Astrocyte (in vitro differentiated cells and primary cell): ENCODE measurements at regions not wholly inside any gene's neighbourhood (a gene's known extent, or its start where the extent isn't known, plus 50 kb on each side); places are given as distances from the start of the nearest gene placed in this dataset.
A peak's percentile ranks its signal among the peaks of the same experiment; 100 is the strongest.

Source experiments
- DNase-seq: peaks from one replicate; pipeline ENCODE4 v3.0.0-alpha.2; 2010; ENCODE audit warnings: low read depth
- FAIRE-seq: peaks from 2 replicates; lab custom pipeline; 2011; peaks lifted over from hg19 to GRCh38; lab: Jason Lieb, UNC
- H2AFZ ChIP-seq: 2 replicates; pipeline ENCODE4 v1.6.0; 2012; ENCODE audit warnings: low read depth, low read length, inconsistent platforms
- H3K27ac ChIP-seq: 2 replicates; pipeline ENCODE4 v1.5.1; 2011; ENCODE audit warnings: low read depth, low read length, inconsistent platforms
- H3K27me3 ChIP-seq: 2 replicates; pipeline ENCODE4 v1.6.0; 2011; ENCODE audit warnings: low read length, inconsistent platforms; ENCODE audit not compliant: insufficient read depth
- H3K36me3 ChIP-seq: 2 replicates; pipeline ENCODE4 v1.5.1; 2011; ENCODE audit warnings: low read length, inconsistent platforms; ENCODE audit not compliant: insufficient read depth
- H3K4me1 ChIP-seq: 2 replicates; pipeline ENCODE4 v1.5.1; 2011; ENCODE audit warnings: low read length, inconsistent platforms; ENCODE audit not compliant: insufficient read depth
- H3K4me2 ChIP-seq: 2 replicates; pipeline ENCODE4 v1.6.0; 2012; ENCODE audit warnings: low read length, inconsistent platforms
- H3K4me3 ChIP-seq: 2 replicates; pipeline ENCODE4 v1.5.1; 2011; ENCODE audit warnings: low read depth, mild to moderate bottlenecking, low read length, inconsistent platforms; ENCODE audit not compliant: insufficient read depth
- H3K79me2 ChIP-seq: 2 replicates; pipeline ENCODE4 v1.6.0; 2012; ENCODE audit warnings: mild to moderate bottlenecking, low read length, inconsistent platforms; ENCODE audit not compliant: insufficient read depth
- H3K9ac ChIP-seq: 2 replicates; pipeline ENCODE4 v1.6.0; 2012; ENCODE audit warnings: mild to moderate bottlenecking, low read length, inconsistent platforms
- H3K9me3 ChIP-seq: 2 replicates; pipeline ENCODE4 v1.5.1; 2012; ENCODE audit warnings: low read depth, mild to moderate bottlenecking, low read length, inconsistent platforms; ENCODE audit not compliant: insufficient read depth
- H4K20me1 ChIP-seq: 2 replicates; pipeline ENCODE4 v1.6.0; 2012; ENCODE audit warnings: low read length, inconsistent platforms; ENCODE audit not compliant: insufficient read depth
- H3K27ac Mint-ChIP-seq: one replicate; pipeline ENCODE4 v1.8.0; 2021; ENCODE audit warnings: mild to moderate bottlenecking, mixed read lengths; ENCODE audit not compliant: unreplicated experiment
- H3K27me3 Mint-ChIP-seq: one replicate; pipeline ENCODE4 v1.8.0; 2021; ENCODE audit warnings: low read depth, mixed read lengths; ENCODE audit not compliant: unreplicated experiment
- H3K36me3 Mint-ChIP-seq: one replicate; pipeline ENCODE4 v1.8.0; 2021; ENCODE audit warnings: low read depth, mixed read lengths; ENCODE audit not compliant: unreplicated experiment
- H3K4me1 Mint-ChIP-seq: one replicate; pipeline ENCODE4 v1.8.0; 2021; ENCODE audit warnings: low read depth, mixed read lengths; ENCODE audit not compliant: unreplicated experiment
- H3K4me3 Mint-ChIP-seq: one replicate; pipeline ENCODE4 v1.8.0; 2021; ENCODE audit warnings: mild to moderate bottlenecking, moderate library complexity, mixed read lengths; ENCODE audit not compliant: unreplicated experiment
- H3K9me3 Mint-ChIP-seq: one replicate; pipeline ENCODE4 v1.8.0; 2021; ENCODE audit warnings: mild to moderate bottlenecking, mixed read lengths; ENCODE audit not compliant: unreplicated experiment
- EZH2 ChIP-seq: IDR thresholded peaks from 2 replicates; pipeline ENCODE4 v1.6.1; 2012; ENCODE audit warnings: mild to moderate bottlenecking, low read length, inconsistent platforms; ENCODE audit not compliant: insufficient read depth
- TF ChIP-seq, protein P1 (sequence below): IDR thresholded peaks from 2 replicates; pipeline ENCODE4 v1.5.1; 2011; ENCODE audit warnings: low read depth, mild to moderate bottlenecking, inconsistent platforms, low read length, moderate library complexity; ENCODE audit not compliant: insufficient read depth

- Histone ChIP-seq H3K9ac (no peak overlapping the region), H3K4me2 (no peak overlapping the region), H3K27ac (no peak overlapping the region), H4K20me1 (no peaks in the 10 kb centered on the region), H3K27me3 (no peaks in the 10 kb centered on the region), H3K36me3 (no peaks in the 10 kb centered on the region), H3K4me3 (no peak overlapping the region), H3K9me3 (no peaks in the 10 kb centered on the region), H2AFZ (no peak overlapping the region), H3K4me1 (no peaks in the 10 kb centered on the region), H3K79me2 (no peaks in the 10 kb centered on the region)
- Mint-ChIP-seq H3K4me3 (no peak overlapping the region), H3K36me3 (no peaks in the 10 kb centered on the region), H3K9me3 (no peaks in the 10 kb centered on the region), H3K4me1 (peaks cover 2% of the 10 kb centered on the region), H3K27me3 (no peaks in the 10 kb centered on the region), H3K27ac (no peak overlapping the region)
- FAIRE-seq (no peak), DNase-seq (no peak)
- TF ChIP-seq EZH2, result no peak
- TF ChIP-seq, protein P1, sequence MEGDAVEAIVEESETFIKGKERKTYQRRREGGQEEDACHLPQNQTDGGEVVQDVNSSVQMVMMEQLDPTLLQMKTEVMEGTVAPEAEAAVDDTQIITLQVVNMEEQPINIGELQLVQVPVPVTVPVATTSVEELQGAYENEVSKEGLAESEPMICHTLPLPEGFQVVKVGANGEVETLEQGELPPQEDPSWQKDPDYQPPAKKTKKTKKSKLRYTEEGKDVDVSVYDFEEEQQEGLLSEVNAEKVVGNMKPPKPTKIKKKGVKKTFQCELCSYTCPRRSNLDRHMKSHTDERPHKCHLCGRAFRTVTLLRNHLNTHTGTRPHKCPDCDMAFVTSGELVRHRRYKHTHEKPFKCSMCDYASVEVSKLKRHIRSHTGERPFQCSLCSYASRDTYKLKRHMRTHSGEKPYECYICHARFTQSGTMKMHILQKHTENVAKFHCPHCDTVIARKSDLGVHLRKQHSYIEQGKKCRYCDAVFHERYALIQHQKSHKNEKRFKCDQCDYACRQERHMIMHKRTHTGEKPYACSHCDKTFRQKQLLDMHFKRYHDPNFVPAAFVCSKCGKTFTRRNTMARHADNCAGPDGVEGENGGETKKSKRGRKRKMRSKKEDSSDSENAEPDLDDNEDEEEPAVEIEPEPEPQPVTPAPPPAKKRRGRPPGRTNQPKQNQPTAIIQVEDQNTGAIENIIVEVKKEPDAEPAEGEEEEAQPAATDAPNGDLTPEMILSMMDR, result no peak
Measured at GRCh38 chr3:18901571-18901970, 246.7 kb upstream of the KCNH8 start.

- H3K36me3 ChIP-seq, result no peaks in the 10 kb centered on the region
- H3K27ac ChIP-seq, result no peak overlapping the region
- H3K27me3 ChIP-seq, result no peaks in the 10 kb centered on the region
- H3K4me1 ChIP-seq, result no peaks in the 10 kb centered on the region
- H3K27ac Mint-ChIP-seq, result no peak overlapping the region
- H3K4me1 Mint-ChIP-seq, result peaks cover 2% of the 10 kb centered on the region
- DNase-seq (peak; percentile 15), FAIRE-seq (no peak)
- no peak overlapping the region for H3K4me3 ChIP-seq
- H3K9me3 ChIP-seq, result no peaks in the 10 kb centered on the region
- H3K9ac ChIP-seq, result no peak overlapping the region
- H3K27me3 Mint-ChIP-seq, result no peaks in the 10 kb centered on the region
- H4K20me1 ChIP-seq, result no peaks in the 10 kb centered on the region
- H3K4me2 ChIP-seq, result no peak overlapping the region
- no peak overlapping the region for H3K4me3 Mint-ChIP-seq
- no peaks in the 10 kb centered on the region for H3K36me3 Mint-ChIP-seq
- no peak overlapping the region for H2AFZ ChIP-seq
- no peaks in the 10 kb centered on the region for H3K9me3 Mint-ChIP-seq
- no peaks in the 10 kb centered on the region for H3K79me2 ChIP-seq
- TF ChIP-seq, protein P1, result no peak
- TF ChIP-seq EZH2, result no peak
Measured at GRCh38 chr3:18900994-18901393, 247.3 kb upstream of the KCNH8 start.

DNA sequence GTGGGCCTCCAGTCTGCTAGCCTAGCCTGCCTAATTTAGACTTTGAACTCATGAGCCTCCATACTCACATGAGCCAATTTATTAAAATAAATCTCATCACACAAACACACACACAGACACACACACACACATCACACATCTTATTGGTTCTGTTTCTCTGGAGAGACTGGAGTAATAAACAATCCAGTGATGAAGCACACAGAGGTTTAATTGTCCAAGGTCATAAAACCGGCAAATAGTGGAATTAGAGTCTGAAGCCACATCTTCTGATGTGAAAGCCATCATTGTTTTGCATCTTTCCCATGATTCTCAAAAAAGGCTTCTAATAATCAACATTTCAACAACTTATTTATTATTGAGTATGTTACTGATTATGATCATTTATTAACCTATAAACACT lies 249.4 kb upstream of the KCNH8 start:
- H3K4me1 Mint-ChIP-seq, result peaks cover 2% of the 10 kb centered on the region
- H3K27ac ChIP-seq, result no peak overlapping the region
- TF ChIP-seq, protein P1, result no peak
- no peak for TF ChIP-seq EZH2
- no peaks in the 10 kb centered on the region for H3K4me1 ChIP-seq
- H3K27ac Mint-ChIP-seq, result no peak overlapping the region
- no peaks in the 10 kb centered on the region for H3K36me3 ChIP-seq
- no peaks in the 10 kb centered on the region for H3K9me3 Mint-ChIP-seq
- H3K9me3 ChIP-seq, result no peaks in the 10 kb centered on the region
- no peaks in the 10 kb centered on the region for H3K27me3 Mint-ChIP-seq
- H4K20me1 ChIP-seq, result no peaks in the 10 kb centered on the region
- no peak overlapping the region for H3K4me3 ChIP-seq
- H3K27me3 ChIP-seq, result no peaks in the 10 kb centered on the region
- FAIRE-seq, result no peak
- no peak overlapping the region for H3K4me2 ChIP-seq
- H3K9ac ChIP-seq, result no peak overlapping the region
- no peak for DNase-seq
- no peak overlapping the region for H3K4me3 Mint-ChIP-seq
- H3K79me2 ChIP-seq, result no peaks in the 10 kb centered on the region
- no peaks in the 10 kb centered on the region for H3K36me3 Mint-ChIP-seq
- no peak overlapping the region for H2AFZ ChIP-seq
